Ramos (cell line): ENCODE measurements at regions not wholly inside any gene's neighbourhood (a gene's known extent, or its start where the extent isn't known, plus 50 kb on each side); places are given as distances from the start of the nearest gene placed in this dataset.

Source experiments
- in situ Hi-C: fragments of 300-500 bp; cut with MboI; formaldehyde crosslinking; loops from one replicate; pipeline ENCODE4 v1.14.3; 2022; ENCODE audit warnings: low sequenced_read_pairs; ENCODE audit not compliant: unreplicated experiment

- in situ Hi-C loops = no loop called here
Observed at GRCh38 chr4:125432078-125432477, 117.3 kb downstream of the FAT4 start.

- in situ Hi-C loops = no loop called here
Observed at GRCh38 chr4:125433453-125433852, 118.7 kb downstream of the FAT4 start.

GRCh38 chr4:125434136-125434535, 119.4 kb downstream of the FAT4 start:
- in situ Hi-C loops = no loop called here

GRCh38 chr4:125440814-125441213, 126.1 kb downstream of the FAT4 start:
- in situ Hi-C loops = no loop called here

GRCh38 chr4:125444166-125444565, 129.4 kb downstream of the FAT4 start:
- in situ Hi-C loops = no loop called here

- in situ Hi-C loops = no loop called here
Observed at GRCh38 chr4:125445525-125445924, 130.8 kb downstream of the FAT4 start.

GRCh38 chr4:125447551-125448290, 133.0 kb downstream of the FAT4 start:
- in situ Hi-C loops = no loop called here

- in situ Hi-C loops = no loop called here
Observed at GRCh38 chr4:125456075-125456474, 141.3 kb downstream of the FAT4 start.

- in situ Hi-C loops = no loop called here
Observed at GRCh38 chr4:125459531-125459930, 144.8 kb downstream of the FAT4 start.

- in situ Hi-C loops = no loop called here
Observed at GRCh38 chr4:125461676-125462363, 147.1 kb downstream of the FAT4 start.

- in situ Hi-C loops = no loop called here
Observed at GRCh38 chr4:125464146-125464545, 149.4 kb downstream of the FAT4 start.

- in situ Hi-C loops = no loop called here
Observed at GRCh38 chr4:125481334-125482045, 166.7 kb downstream of the FAT4 start.

GRCh38 chr4:125482822-125483221, 168.1 kb downstream of the FAT4 start:
- in situ Hi-C loops = no loop called here

- in situ Hi-C loops = no loop called here
Observed at GRCh38 chr4:125483278-125483677, 168.5 kb downstream of the FAT4 start.

GRCh38 chr4:125484912-125485311, 170.2 kb downstream of the FAT4 start:
- in situ Hi-C loops = no loop called here

- in situ Hi-C loops = no loop called here
Observed at GRCh38 chr4:125486351-125486750, 171.6 kb downstream of the FAT4 start.

- in situ Hi-C loops = no loop called here
Observed at GRCh38 chr4:125489952-125490690, 175.4 kb downstream of the FAT4 start.

- in situ Hi-C loops = no loop called here
Observed at GRCh38 chr4:125492957-125493356, 178.2 kb downstream of the FAT4 start.

- in situ Hi-C loops = no loop called here
Observed at GRCh38 chr4:125497861-125498260, 183.1 kb downstream of the FAT4 start.

- in situ Hi-C loops = no loop called here
Observed at GRCh38 chr4:125498981-125499380, 184.2 kb downstream of the FAT4 start.

- in situ Hi-C loops = no loop called here
Observed at GRCh38 chr4:125501090-125501489, 186.3 kb downstream of the FAT4 start.
